HG02840 (cell line): ENCODE measurements at regions not wholly inside any gene's neighbourhood (a gene's known extent, or its start where the extent isn't known, plus 50 kb on each side); places are given as distances from the start of the nearest gene placed in this dataset.

Source experiments
- ATAC-seq: cut with Tn5 transposase; IDR thresholded peaks from one replicate; pipeline ENCODE4 v1.9.1; 2021; ENCODE audit warnings: mild to moderate bottlenecking, moderate library complexity, moderate number of reproducible peaks; ENCODE audit not compliant: unreplicated experiment, low FRiP score

- no peak for ATAC-seq
These were observed 354.9 kb downstream of the TFAP2A start for GRCh38 chr6:10060004-10060403.

DNA sequence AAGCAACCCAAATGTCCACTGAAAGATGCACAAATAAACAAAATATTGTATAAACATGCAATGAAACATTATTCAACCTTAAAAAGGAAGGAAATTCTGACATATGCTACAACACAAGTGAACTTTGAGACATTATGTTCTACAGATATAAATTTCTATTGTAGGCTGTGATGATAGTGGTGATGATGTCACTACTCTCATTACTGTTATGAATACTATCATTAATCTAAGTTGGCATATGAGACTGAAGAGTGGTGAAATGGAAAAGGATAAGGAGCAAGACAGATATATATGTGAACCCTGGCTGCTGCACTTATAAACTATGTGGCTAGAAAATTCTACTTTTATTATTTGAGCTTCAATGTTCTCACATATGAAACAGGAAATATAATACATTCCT lies 360.2 kb downstream of the TFAP2A start:
- no peak for ATAC-seq

GRCh38 chr6:10051283-10051682 lies 363.6 kb downstream of the TFAP2A start:
- no peak for ATAC-seq

DNA sequence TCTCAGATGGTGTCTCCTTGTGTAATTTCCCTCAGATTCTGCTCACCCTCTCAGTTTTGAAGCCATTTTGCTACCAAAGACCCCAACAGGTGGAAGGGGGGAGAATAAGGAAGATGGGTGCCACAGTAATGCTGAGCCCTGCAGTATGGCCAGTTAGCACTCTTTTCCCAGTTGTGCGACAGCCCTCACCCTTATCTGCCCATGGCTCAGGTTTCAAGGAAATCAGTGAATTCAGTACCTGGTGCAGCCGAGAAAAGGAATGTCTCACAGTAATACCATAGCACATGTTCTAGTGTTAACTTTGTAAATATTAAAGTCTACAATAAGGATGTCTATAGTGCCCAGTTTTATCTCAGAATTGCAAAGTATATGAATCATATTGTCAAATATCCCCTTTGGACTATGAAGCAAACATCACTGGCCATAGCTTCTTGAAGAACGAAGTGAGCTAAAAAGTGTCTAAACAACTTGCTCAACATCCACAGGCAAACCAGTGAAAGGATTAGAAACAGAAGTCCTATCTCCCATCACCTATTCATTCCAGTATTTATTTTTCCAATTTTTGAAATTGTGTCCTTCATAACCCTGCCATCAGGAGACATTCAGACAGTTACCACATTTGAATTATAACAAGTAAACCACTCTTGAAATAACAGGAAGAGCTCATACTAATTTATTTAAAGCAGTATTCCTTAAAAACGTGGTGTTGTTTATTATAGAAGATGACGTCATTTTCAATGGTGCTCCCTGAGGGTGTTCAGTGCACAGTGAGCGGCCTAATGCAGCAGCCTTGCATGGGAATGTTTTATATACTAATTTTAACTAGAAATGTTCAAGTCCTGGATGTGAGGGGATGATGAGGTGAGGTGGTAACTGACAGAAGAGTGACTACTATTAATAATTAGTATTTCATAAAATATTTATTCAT lies 366.2 kb downstream of the TFAP2A start:
- no peak for ATAC-seq

DNA sequence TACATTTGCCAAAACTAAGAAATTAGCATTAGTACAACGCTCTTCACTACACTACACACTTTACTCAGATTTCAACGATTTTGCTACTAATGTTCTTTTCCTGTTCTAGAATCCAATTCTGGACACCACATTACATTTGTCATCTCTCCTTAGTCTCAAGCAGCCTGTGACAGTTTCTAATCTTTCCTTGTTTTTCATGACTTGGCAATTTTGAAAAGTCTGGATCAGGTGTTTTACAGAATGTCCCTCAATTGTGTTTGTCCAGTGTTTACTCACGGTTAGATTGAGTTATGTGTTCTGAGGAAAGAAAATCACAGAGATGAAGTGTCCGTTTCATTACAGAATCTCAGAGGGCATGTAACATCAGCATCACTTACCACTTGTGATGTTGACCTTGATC lies 372.6 kb downstream of the TFAP2A start:
- ATAC-seq = no peak

- no peak for ATAC-seq
These were observed 381.5 kb downstream of the TFAP2A start for GRCh38 chr6:10033223-10033829.

DNA sequence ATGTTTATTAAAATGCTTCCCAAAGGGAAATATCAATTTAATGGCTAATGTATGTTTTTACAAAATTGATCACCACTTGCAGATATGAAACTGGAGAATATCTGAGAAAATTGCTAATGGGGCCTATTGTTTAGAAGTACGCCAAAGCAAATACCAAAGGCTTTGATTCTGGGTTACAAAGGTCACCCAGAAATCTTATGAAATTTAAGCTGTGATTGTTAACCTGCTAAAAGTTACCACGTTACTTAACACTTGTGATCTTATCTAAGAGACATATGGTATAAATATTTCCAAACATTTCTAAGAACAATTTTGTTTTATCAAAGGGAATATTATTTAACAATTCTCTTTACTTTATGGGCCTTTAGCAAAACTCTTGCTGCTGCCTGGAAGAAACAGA lies 383.3 kb downstream of the TFAP2A start:
- ATAC-seq = no peak

- ATAC-seq = no peak
These were observed 383.8 kb downstream of the TFAP2A start for GRCh38 chr6:10030942-10031537.

- ATAC-seq = no peak
These were observed 386.7 kb downstream of the TFAP2A start for GRCh38 chr6:10028222-10028621.

GRCh38 chr6:10019851-10020250 lies 395.0 kb downstream of the TFAP2A start:
- ATAC-seq = no peak

DNA sequence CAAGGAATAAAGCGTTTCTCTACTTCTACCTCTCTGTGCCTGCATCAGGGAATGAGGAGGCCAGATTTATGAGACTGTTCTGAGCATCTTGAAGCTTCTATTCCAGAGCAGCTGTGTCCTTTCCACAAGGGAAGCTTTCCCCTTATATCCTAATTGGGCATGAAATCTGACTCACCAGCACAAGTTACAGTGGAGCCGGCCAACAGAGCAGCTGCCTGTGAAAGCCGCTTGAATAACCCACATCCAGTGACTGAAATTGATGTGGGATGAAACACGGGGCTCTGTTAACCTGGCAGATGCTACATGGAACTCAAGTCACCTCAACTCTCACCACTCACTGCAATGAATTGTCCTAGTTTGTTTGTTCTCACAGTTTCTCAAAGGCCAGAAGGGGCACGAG lies 400.3 kb downstream of the TFAP2A start:
- ATAC-seq = no peak

GRCh38 chr6:10000551-10000950 lies 414.3 kb downstream of the TFAP2A start:
- no peak for ATAC-seq

DNA sequence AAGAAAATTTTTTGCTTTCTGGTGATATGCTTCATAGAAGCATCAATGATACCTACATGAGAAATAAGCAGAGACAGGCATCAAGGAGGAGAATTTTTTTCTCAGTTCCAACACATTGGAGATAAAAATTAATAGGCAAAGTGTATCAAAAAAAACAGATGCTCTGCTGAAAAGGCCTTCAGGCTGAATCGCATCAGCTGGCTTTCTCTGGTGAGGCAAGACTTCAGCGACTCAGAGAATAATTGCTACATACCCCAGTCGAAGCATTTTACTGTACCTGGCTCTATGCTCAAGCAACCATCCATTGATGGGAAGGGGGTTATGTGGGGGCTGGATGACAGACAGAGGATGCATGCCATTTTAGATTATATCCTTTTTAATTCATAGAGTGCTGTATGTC lies 415.1 kb downstream of the TFAP2A start:
- ATAC-seq = no peak

DNA sequence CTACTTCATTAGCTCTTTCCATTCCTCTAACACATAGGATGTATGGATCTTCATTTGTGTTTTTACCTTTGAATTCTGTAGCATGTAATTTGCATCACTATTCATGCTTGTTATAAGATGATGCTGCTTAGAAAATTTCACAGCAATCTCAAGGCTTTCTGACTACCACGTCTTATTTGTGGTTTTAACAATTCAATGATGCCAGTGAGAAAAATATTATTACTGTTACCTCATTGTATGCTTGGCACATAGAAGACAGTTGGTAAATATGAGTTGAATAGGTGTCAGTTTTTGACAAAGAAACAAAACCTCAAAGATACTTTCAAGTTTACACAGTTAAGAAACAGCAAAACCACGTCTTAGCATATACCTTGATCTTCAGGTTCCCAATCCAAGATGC lies 428.6 kb downstream of the TFAP2A start:
- ATAC-seq = no peak

GRCh38 chr6:9985481-9985880 lies 429.4 kb downstream of the TFAP2A start:
- no peak for ATAC-seq

- no peak for ATAC-seq
These were observed 430.3 kb downstream of the TFAP2A start for GRCh38 chr6:9984607-9985006.

DNA sequence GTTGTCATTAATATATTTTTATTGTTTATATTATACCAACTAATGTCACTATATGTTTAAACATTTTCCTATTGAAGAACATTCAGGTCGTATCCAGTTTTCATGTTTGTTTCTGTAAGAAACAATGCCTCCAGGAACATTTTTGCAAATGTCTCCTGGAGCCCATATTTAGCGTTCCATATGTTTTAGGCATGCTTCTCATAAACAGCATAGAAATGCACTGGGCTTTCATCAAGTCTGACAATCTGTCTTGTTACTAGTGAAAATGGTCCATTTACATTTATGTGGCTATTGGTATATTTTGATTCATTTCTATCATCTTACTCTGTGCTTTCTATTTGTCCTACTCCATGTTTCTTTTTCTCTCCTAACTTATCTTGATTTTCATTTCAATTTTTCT lies 431.7 kb downstream of the TFAP2A start:
- no peak for ATAC-seq

DNA sequence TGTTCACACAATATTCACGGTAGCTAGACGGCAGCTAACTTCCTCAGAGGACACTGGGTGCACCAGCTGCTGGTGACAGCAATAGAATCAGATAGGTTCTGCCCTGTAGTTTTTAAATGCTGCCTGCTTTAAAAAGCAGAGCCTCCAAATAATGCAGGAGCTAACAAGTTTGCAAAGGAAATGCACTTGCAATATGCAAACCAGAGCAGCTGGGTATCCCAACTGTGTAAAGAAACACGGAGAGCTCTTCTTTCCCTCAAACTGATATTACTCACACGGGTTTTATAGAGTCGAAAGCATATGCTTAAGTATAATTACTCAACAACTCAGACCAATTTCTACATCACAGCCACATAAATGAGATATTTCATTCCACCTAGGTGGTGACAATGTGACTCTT lies 432.7 kb downstream of the TFAP2A start:
- ATAC-seq = no peak

- ATAC-seq = no peak
These were observed 434.9 kb downstream of the TFAP2A start for GRCh38 chr6:9979996-9980395.

DNA sequence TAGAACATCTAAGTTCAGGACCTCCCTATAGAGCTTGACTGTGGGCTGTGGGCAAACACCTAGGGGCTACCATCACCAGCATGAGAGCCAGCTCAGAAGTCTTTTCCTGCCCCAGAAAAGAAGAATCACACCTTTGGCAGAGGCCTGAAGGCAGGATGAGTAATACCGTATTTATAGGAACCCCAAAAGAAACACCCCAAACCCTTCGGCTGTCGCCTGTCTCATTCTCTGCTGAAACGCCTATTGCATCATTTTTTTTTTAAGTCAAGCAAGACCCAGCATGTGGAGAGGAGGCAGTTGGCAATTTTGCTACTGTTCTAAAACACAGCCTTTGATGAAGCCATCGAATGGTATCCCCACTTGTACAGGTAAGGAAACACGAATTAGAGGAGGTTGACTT lies 436.4 kb downstream of the TFAP2A start:
- no peak for ATAC-seq

DNA sequence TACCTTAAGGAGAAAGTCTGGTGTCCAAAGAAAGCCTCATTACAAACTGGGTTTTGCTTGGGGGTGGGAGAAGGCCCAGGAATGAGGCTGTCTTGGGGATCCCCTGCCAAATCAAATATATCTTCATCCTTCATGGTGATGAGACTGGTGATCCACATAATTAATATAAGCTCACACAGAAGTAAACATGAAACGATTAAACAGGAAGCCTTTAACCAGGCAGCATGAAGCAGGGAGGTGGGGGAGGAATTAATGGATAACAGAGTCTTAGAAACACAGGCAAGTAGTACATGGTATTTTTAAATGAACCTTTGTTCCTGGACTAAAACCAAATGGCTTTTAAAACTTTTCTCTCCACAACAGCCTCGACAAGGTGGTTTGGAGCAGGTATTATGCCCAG lies 437.5 kb downstream of the TFAP2A start:
- no peak for ATAC-seq

- no peak for ATAC-seq
These were observed 453.2 kb downstream of the TFAP2A start for GRCh38 chr6:9961646-9962045.
